Mesothelial cell of epicardium (in vitro differentiated cells): ENCODE measurements at regions not wholly inside any gene's neighbourhood (a gene's known extent, or its start where the extent isn't known, plus 50 kb on each side); places are given as distances from the start of the nearest gene placed in this dataset.

ENCODE experiments used
- DNase-seq, 2 experiments: peaks; one replicate each; pipeline ENCODE4 v3.0.0; 2021; ENCODE audit warnings: low spot score in 2 of 2; ENCODE audit not compliant: unreplicated experiment in 2 of 2
- H3K27ac Mint-ChIP-seq: 2 replicates; pipeline ENCODE4 v1.8.0; 2021; ENCODE audit warnings: mixed read lengths
- H3K27me3 Mint-ChIP-seq: 2 replicates; pipeline ENCODE4 v1.8.0; 2021; ENCODE audit warnings: low read depth, mixed read lengths
- H3K36me3 Mint-ChIP-seq: 2 replicates; pipeline ENCODE4 v1.8.0; 2021; ENCODE audit warnings: mixed read lengths
- H3K4me1 Mint-ChIP-seq: 2 replicates; pipeline ENCODE4 v1.8.0; 2021; ENCODE audit warnings: mixed read lengths
- H3K4me3 Mint-ChIP-seq: 2 replicates; pipeline ENCODE4 v1.8.0; 2021; ENCODE audit warnings: mild to moderate bottlenecking, moderate library complexity, mixed read lengths
- H3K9me3 Mint-ChIP-seq: 2 replicates; pipeline ENCODE4 v1.8.0; 2021; ENCODE audit warnings: mixed read lengths
- CTCF ChIP-seq: fragments of 200-600 bp; sonication (generic); IDR thresholded peaks from one replicate; pipeline ENCODE4 v1.5.0; 2021; ENCODE audit warnings: antibody characterized with exemption; ENCODE audit not compliant: unreplicated experiment

DNA sequence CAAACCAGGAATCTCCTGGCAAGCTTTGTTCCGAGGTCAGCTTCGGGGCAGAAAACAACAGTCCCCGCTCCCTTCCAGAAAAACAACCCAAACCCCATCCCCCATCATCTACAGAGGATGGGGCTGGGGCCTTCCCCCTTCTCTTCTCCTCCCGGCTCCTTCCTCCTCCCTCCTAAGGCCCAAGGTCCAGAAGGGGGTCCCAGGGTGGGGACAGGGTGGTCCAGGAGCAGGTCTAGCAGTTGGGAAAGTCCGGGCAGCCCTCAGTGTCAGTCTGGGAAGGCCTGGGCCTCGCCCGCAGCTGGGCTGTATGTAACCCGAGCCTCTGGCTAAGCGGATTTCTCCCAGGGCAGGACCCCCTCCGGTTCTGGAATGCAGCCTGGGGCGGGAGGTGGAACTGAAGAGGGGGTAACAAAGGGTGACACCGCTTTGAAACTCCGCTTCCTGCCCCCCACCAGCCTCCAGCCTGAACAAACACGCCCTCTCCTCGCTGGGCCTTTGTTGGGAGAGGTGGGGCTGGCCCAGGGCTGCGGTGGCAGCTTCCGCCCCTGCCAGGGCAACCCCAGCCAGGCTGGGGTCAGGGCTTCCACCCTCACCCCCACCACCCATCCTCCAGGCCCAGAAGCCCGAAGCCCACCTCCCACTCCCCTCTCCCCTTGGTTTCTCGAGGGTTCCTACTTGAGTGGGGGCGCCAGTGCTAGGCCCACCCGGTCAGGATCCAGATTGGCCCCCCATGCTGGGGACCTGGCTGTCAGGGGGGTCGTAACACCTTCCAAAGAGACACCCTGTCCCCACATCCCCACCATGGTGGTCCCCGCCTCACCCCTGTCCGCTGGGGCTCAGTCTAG is 63.5 kb downstream of the C9orf50 start:
- H3K9me3 Mint-ChIP-seq: no peaks in the 10 kb centered on the region
- DNase-seq: peak in 1 of 2 experiments; percentile 75
- no peaks in the 10 kb centered on the region for H3K27me3 Mint-ChIP-seq
- H3K4me3 Mint-ChIP-seq: peak overlapping the region; percentile 2
- peaks cover 60% of the 10 kb centered on the region for H3K4me1 Mint-ChIP-seq
- TF ChIP-seq CTCF: no peak
- peak overlapping the region; percentile 98 for H3K27ac Mint-ChIP-seq
- no peaks in the 10 kb centered on the region for H3K36me3 Mint-ChIP-seq

DNA sequence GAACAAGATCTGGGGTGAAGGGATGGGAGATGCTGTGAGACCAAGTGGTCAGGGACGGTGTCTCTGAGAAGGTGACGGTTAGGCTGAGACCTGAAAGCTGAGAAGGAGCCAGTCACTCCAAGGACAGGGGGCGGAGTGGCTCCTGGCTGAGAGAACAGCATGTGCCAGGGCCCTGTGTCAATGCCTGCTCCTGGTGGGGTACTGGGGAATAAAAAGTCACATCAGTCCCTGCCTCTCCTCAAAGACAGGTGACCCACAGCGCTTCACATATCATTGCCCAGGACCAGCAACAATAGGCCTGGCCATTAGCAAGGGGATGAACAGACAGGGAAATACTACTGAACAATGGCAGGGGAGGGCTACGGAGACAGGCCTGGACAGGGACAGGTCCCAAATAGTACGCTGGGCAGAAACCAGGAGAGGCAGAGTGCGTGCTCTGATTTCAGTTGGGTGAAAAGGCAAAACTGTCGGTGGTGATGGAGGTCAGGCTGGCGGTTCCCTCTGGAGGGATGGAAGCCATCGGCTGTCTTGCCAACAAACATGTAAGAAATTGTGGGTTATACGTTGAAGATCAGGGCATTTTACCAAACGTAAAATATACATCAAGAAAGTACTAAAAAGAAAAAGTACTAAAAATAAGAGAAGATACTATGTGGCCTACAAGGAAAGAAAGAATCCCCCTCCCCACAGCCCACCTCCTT is 64.3 kb downstream of the C9orf50 start:
- peak overlapping the region; percentile 98 for H3K27ac Mint-ChIP-seq
- peaks cover 57% of the 10 kb centered on the region for H3K4me1 Mint-ChIP-seq
- no peak for DNase-seq
- no peaks in the 10 kb centered on the region for H3K9me3 Mint-ChIP-seq
- peak overlapping the region; percentile 2 for H3K4me3 Mint-ChIP-seq
- no peaks in the 10 kb centered on the region for H3K27me3 Mint-ChIP-seq
- no peak for TF ChIP-seq CTCF
- H3K36me3 Mint-ChIP-seq: no peaks in the 10 kb centered on the region

DNA sequence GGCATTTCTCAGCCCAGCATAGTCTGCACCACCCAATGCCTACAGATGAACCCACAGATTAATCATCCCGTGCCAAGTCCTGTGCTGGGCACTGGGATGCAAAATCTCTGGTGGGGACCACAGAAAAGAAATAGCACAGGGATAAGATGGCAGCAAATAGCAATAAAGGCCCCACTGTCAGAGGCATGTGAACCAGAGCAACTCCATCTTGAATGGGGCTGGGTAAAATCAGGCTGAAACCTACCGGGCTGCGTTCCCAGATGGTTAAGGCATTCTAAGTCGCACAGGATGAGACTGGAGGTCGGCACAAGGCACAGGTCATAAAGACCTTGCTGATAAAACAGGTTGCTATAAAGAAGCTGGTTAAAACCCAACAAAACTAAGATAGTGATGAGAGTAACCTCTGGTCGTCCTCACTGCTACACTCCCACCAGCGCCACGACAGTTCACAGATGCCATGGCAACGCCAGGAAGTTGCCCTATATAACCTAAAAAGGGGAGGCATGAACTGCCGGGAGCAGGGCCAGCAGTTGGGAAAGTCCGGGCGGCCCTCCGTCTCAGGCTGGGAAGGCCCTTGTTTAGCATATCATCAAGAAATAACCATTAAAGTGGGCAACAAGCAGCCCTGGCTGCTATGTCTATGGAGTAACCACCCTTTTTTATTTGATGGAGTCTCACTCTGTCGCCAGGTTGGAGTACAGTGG is 65.2 kb downstream of the C9orf50 start:
- H3K27me3 Mint-ChIP-seq: no peaks in the 10 kb centered on the region
- H3K9me3 Mint-ChIP-seq: no peaks in the 10 kb centered on the region
- DNase-seq: no peak
- TF ChIP-seq CTCF: no peak
- H3K4me3 Mint-ChIP-seq: no peak overlapping the region
- H3K27ac Mint-ChIP-seq: peak overlapping the region; percentile 98
- peaks cover 54% of the 10 kb centered on the region for H3K4me1 Mint-ChIP-seq
- H3K36me3 Mint-ChIP-seq: no peaks in the 10 kb centered on the region

GRCh38 chr9:129554649-129555048 is 66.3 kb downstream of the C9orf50 start:
- TF ChIP-seq CTCF: no peak
- H3K9me3 Mint-ChIP-seq: no peaks in the 10 kb centered on the region
- H3K4me3 Mint-ChIP-seq: no peak overlapping the region
- peaks cover 55% of the 10 kb centered on the region for H3K4me1 Mint-ChIP-seq
- no peak for DNase-seq
- H3K27me3 Mint-ChIP-seq: no peaks in the 10 kb centered on the region
- no peaks in the 10 kb centered on the region for H3K36me3 Mint-ChIP-seq
- no peak overlapping the region for H3K27ac Mint-ChIP-seq

DNA sequence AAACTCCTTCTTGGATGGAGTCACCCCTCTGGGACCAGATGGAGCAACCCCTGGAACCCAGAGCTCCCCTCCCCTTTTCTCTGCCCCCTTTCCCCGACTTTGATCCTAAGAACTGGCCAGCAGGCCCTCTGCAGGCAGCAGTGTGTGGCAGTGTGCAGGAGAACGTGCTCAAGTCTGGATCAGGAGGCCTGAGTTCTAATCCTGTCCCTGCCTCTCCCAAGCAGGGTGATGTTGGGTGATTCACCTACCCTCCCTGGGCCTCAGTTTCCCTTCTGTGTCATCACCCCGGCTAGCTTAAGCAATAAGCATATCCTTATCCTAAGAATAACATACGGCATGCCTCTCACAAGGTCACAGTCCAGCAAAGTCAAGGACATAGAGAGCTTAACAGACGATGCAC is 67.6 kb downstream of the C9orf50 start:
- Mint-ChIP-seq H3K27me3 (no peaks in the 10 kb centered on the region), H3K36me3 (no peaks in the 10 kb centered on the region), H3K9me3 (no peaks in the 10 kb centered on the region), H3K27ac (no peak overlapping the region), H3K4me3 (no peak overlapping the region), H3K4me1 (peaks cover 48% of the 10 kb centered on the region)
- TF ChIP-seq CTCF: no peak
- no peak for DNase-seq
